ENCODE measurements at regions not wholly inside any gene's neighbourhood (a gene's known extent, or its start where the extent isn't known, plus 50 kb on each side); places are given as distances from the start of the nearest gene placed in this dataset.

DNA sequence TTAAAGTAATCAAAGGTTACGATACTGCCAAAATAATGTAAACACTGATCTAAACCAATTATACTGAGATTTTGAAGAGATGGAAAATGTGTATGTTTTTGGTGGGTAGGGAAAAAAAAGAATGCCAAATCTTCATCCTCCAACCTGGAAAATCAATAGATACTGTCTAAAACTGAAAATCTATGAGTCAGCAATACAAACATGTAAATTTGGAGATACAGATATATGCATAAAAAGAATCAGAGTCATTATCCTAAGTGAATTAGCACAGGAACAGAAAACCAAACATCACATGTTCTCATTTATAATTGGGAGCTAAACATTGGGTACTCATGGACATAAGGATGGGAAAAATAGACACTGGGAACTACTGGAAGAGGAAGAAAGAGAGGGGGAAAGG is 197.4 kb upstream of the TRPC5 start:
- Histone ChIP-seq H3K4me1 (no peaks in the 10 kb centered on the region), H3K27me3 (no peaks in the 10 kb centered on the region), H3K9me3 (no peaks in the 10 kb centered on the region), H3K27ac (no peak overlapping the region), H3K4me3 (no peak overlapping the region), H3K36me3 (no peaks in the 10 kb centered on the region)
- TF ChIP-seq EP300 (IDR thresholded peaks at IDR 0.05), result no peak
- TF ChIP-seq POLR2AphosphoS5 (IDR thresholded peaks at IDR 0.05), result no peak
- no peak for TF ChIP-seq POLR2A (IDR thresholded peaks at IDR 0.05)
- TF ChIP-seq, protein P1, sequence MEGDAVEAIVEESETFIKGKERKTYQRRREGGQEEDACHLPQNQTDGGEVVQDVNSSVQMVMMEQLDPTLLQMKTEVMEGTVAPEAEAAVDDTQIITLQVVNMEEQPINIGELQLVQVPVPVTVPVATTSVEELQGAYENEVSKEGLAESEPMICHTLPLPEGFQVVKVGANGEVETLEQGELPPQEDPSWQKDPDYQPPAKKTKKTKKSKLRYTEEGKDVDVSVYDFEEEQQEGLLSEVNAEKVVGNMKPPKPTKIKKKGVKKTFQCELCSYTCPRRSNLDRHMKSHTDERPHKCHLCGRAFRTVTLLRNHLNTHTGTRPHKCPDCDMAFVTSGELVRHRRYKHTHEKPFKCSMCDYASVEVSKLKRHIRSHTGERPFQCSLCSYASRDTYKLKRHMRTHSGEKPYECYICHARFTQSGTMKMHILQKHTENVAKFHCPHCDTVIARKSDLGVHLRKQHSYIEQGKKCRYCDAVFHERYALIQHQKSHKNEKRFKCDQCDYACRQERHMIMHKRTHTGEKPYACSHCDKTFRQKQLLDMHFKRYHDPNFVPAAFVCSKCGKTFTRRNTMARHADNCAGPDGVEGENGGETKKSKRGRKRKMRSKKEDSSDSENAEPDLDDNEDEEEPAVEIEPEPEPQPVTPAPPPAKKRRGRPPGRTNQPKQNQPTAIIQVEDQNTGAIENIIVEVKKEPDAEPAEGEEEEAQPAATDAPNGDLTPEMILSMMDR (IDR thresholded peaks at IDR 0.05), result no peak
- DNase-seq, result no peak
- 71 to 88% (median 78%) methylated on average over 1 of the region's 1 CpG for WGBS, 5 donors
- intact Hi-C loops (cut with DNase I; ENCODE audit: low total_unique reads), result no loop called here

DNA sequence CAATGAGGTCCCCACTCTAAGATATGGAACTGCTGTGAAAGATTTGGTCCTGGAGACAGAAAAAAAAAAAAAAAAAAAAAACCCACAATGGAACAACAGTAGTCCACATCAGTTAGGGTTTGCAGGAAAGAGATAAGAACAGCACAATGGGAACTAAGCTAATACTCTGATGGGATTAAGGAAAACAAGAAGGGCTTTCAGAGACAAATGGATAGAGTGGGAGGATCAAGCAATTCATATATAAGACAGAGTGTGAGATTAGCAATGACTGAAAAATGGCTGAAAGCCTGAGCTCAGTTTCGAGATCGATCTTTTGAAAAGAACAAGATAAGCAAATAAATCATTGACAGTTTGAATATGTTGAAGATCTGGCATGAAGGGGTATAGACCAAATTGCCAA is 188.4 kb upstream of the TRPC5 start:
- H3K4me3 ChIP-seq, result no peak overlapping the region
- TF ChIP-seq POLR2A (IDR thresholded peaks at IDR 0.05), result no peak
- TF ChIP-seq, protein P1 (IDR thresholded peaks at IDR 0.05), result no peak
- no peak for TF ChIP-seq EP300 (IDR thresholded peaks at IDR 0.05)
- no peak for TF ChIP-seq POLR2AphosphoS5 (IDR thresholded peaks at IDR 0.05)
- H3K27ac ChIP-seq, result no peak overlapping the region
- no peak for DNase-seq
- H3K4me1 ChIP-seq, result no peaks in the 10 kb centered on the region
- H3K36me3 ChIP-seq, result no peaks in the 10 kb centered on the region
- 27 to 71% (median 42%) methylated on average over 2 of the region's 2 CpGs for WGBS, 5 donors
- intact Hi-C loops (cut with DNase I; ENCODE audit: low total_unique reads), result no loop called here
- H3K9me3 ChIP-seq, result no peaks in the 10 kb centered on the region
- H3K27me3 ChIP-seq, result peaks cover 0 to 5% (median 0%) of the 10 kb centered on the region in 3 donors

DNA sequence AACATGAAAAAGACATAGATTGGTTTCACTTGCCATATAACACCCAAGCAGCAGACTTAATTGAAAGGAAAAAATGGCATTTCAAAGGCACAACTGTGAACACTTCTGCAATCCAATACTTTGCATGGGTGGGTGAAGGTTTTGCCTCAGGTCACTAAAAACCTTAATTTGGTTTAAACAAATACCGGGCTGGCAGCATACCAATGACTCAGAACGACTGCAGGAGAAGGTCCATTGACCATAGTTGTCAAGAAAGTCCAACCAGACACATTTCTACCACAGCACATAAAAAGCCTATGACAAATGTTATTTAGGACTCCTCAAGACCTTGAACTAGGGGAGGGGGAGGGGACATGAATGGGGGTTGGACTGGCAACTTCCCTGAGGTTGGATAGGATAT is 183.6 kb upstream of the TRPC5 start:
- no peak for DNase-seq
- no peak overlapping the region for H3K27ac ChIP-seq
- H3K4me1 ChIP-seq, result no peaks in the 10 kb centered on the region
- TF ChIP-seq, protein P1 (IDR thresholded peaks at IDR 0.05), result no peak
- TF ChIP-seq POLR2AphosphoS5 (IDR thresholded peaks at IDR 0.05) (no peak), EP300 (IDR thresholded peaks at IDR 0.05) (no peak), POLR2A (IDR thresholded peaks at IDR 0.05) (no peak)
- intact Hi-C loops (cut with DNase I; ENCODE audit: low total_unique reads), result no loop called here
- H3K36me3 ChIP-seq, result no peaks in the 10 kb centered on the region
- H3K27me3 ChIP-seq, result peaks cover 0 to 5% (median 0%) of the 10 kb centered on the region in 3 donors
- H3K9me3 ChIP-seq, result no peaks in the 10 kb centered on the region
- no peak overlapping the region for H3K4me3 ChIP-seq
- 40 to 55% (median 46%) methylated on average over 2 of the region's 2 CpGs for WGBS, 5 donors

DNA sequence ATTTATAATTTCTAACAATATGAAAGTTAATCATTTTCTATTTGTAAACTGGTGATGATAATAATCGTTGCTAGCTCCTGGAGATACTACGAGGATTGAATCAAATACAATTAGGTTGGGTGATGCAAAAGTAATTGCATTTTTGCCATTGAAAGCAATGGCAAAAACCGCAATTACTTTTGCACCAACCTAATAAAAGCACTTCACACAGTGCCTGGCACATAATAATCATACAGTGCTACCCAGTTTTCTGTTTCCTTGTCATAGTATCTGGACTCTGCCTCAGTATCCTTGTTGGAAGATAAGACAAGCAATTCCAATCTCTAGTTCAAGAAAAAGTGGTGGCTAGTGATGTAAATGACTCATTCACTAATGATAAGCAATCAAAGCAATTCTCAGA is 176.8 kb upstream of the TRPC5 start:
- Histone ChIP-seq H3K27ac (no peak overlapping the region), H3K9me3 (no peaks in the 10 kb centered on the region), H3K27me3 (no peaks in the 10 kb centered on the region), H3K36me3 (no peaks in the 10 kb centered on the region), H3K4me1 (no peaks in the 10 kb centered on the region), H3K4me3 (no peak overlapping the region)
- TF ChIP-seq, protein P1 (IDR thresholded peaks at IDR 0.05), result no peak
- TF ChIP-seq POLR2AphosphoS5 (IDR thresholded peaks at IDR 0.05) (no peak), EP300 (IDR thresholded peaks at IDR 0.05) (no peak), POLR2A (IDR thresholded peaks at IDR 0.05) (no peak)
- DNase-seq, result no peak
- intact Hi-C loops (cut with DNase I; ENCODE audit: low total_unique reads), result no loop called here
- WGBS, 5 donors, result 36 to 64% (median 58%) methylated on average over 3 of the region's 3 CpGs

Measured in stomach (tissue), 8 donors.